ENCODE measurements at regions not wholly inside any gene's neighbourhood (a gene's known extent, or its start where the extent isn't known, plus 50 kb on each side); places are given as distances from the start of the nearest gene placed in this dataset.
"Not testable (repeated sequence)": the region's sequence is repeated elsewhere in the genome, so short reads cannot be mapped to it uniquely, and the experiment has no call there.

- H3K27ac Mint-ChIP-seq: no peak overlapping the region
- intact Hi-C loops (cut with micrococcal nuclease): no loop called here
- H3K36me3 Mint-ChIP-seq (ENCODE audit: low read depth): no peaks in the 10 kb centered on the region
- H3K27me3 Mint-ChIP-seq: peaks cover 7% of the 10 kb centered on the region
- no peak overlapping the region for H3K4me3 Mint-ChIP-seq
- no peaks in the 10 kb centered on the region for H3K4me1 Mint-ChIP-seq (ENCODE audit: low read depth)
- peaks cover 19% of the 10 kb centered on the region for H3K9me3 Mint-ChIP-seq
Measured at GRCh38 chr1:232136136-232136535, 493.8 kb downstream of the SIPA1L2 start.

DNA sequence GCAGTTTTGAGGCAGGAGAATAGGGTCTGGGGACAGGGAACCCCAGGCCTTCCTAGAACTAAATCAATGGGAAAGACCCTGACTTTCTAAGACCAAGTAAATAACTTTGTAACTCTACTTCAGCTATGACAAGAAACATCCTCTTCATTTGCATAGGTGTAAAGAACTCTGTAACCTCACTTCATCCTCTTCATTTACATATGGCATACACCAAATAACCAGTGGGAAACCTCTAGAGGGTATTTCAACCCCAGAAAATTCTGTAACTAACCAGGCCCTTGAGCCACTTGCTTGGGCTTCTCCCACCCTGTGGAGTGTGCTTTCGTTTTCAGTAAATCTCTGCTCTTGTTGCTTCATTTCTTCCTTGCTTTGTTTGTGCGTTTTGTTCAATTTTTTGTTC, 495.6 kb downstream of the SIPA1L2 start:
- Mint-ChIP-seq H3K27ac (no peak overlapping the region), H3K27me3 (peaks cover 5% of the 10 kb centered on the region), H3K4me1 (ENCODE audit: low read depth) (no peaks in the 10 kb centered on the region), H3K36me3 (ENCODE audit: low read depth) (no peaks in the 10 kb centered on the region), H3K9me3 (peaks cover 16% of the 10 kb centered on the region), H3K4me3 (no peak overlapping the region)
- intact Hi-C loops (cut with micrococcal nuclease): no loop called here

DNA sequence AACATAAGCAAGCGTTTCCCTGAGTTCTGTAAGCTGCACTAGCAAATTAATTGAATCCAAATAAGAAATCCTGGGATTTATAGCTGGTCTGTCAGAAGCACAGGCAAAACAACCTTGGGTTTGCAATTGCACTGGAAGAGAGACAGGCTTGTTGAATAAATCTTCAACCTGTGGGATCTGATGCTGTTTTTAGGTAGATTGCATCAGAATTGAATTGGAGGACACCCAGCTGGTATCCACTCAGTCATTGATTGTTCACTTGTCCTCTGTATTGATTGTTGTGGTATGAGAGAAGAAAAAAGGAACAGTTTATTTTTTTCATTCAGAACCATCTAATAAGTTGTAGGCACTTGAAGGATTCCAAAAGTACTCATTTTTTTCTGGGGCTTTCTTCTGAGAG, 497.4 kb downstream of the SIPA1L2 start:
- H3K36me3 Mint-ChIP-seq (ENCODE audit: low read depth): no peaks in the 10 kb centered on the region
- H3K4me3 Mint-ChIP-seq: no peak overlapping the region
- no peaks in the 10 kb centered on the region for H3K4me1 Mint-ChIP-seq (ENCODE audit: low read depth)
- intact Hi-C loops (cut with micrococcal nuclease): no loop called here
- H3K27me3 Mint-ChIP-seq: peaks cover 5% of the 10 kb centered on the region
- peaks cover 16% of the 10 kb centered on the region for H3K9me3 Mint-ChIP-seq
- no peak overlapping the region for H3K27ac Mint-ChIP-seq

- no peak overlapping the region for H3K27ac Mint-ChIP-seq
- H3K9me3 Mint-ChIP-seq: peaks cover 16% of the 10 kb centered on the region
- H3K27me3 Mint-ChIP-seq: peaks cover 5% of the 10 kb centered on the region
- intact Hi-C loops (cut with micrococcal nuclease): no loop called here
- no peaks in the 10 kb centered on the region for H3K4me1 Mint-ChIP-seq (ENCODE audit: low read depth)
- H3K4me3 Mint-ChIP-seq: no peak overlapping the region
- no peaks in the 10 kb centered on the region for H3K36me3 Mint-ChIP-seq (ENCODE audit: low read depth)
Measured at GRCh38 chr1:232131715-232132391, 498.1 kb downstream of the SIPA1L2 start.

- Mint-ChIP-seq H3K4me1 (ENCODE audit: low read depth) (no peaks in the 10 kb centered on the region), H3K36me3 (ENCODE audit: low read depth) (no peaks in the 10 kb centered on the region), H3K27me3 (peaks cover 3% of the 10 kb centered on the region), H3K27ac (no peak overlapping the region), H3K9me3 (peaks cover 16% of the 10 kb centered on the region), H3K4me3 (no peak overlapping the region)
- intact Hi-C loops (cut with micrococcal nuclease): no loop called here
Measured at GRCh38 chr1:232130815-232131480, 499.0 kb downstream of the SIPA1L2 start.

GRCh38 chr1:232127190-232127589, 500.6 kb downstream of the DISC1 start:
- no peak overlapping the region for H3K27ac Mint-ChIP-seq
- peaks cover 16% of the 10 kb centered on the region for H3K9me3 Mint-ChIP-seq
- H3K36me3 Mint-ChIP-seq (ENCODE audit: low read depth): no peaks in the 10 kb centered on the region
- H3K27me3 Mint-ChIP-seq: peaks cover 5% of the 10 kb centered on the region
- H3K4me1 Mint-ChIP-seq (ENCODE audit: low read depth): no peaks in the 10 kb centered on the region
- H3K4me3 Mint-ChIP-seq: no peak overlapping the region
- intact Hi-C loops (cut with micrococcal nuclease): no loop called here

DNA sequence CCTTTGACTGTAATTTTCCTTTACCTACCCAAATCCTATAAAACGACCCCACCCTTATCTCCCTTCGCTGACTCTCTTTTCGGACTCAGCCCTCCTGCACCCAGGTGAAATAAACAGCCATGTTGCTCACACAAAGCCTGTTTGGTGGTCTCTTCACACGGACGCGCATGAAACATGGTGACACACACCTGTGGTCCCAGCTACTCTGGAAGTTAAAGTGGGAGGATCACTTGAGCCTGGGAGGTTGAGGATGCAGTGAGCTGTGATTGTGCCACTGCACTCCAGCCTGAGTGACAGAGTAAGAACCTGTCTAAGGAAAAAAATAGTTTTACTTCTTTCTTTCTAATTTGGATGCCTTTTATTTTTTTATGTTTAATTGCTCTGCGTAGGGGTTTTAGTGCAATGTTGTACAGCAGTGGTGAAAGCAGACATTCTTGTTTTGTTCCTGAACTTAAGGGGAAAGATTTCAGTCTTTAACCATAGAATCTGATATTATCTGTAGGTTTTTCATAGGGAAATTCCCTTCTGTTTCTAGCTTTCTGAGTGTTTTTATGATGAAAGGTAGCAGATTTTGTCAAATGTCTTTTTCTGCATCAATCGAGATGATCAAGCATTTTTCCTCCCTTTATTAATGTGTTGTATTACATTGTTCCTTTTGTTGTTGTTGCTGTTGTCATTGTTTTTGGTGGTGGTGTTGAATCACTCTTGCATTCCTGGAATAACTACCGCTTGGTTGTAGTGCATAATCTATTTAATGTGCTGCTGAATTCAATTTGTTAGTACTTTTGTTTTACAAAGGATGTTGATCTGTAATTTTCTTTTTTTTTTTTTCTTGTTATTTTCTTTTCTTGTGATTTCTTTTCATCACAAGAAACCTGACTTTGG, 497.4 kb downstream of the DISC1 start:
- Mint-ChIP-seq H3K27me3 (peaks cover 5% of the 10 kb centered on the region), H3K4me1 (ENCODE audit: low read depth) (no peaks in the 10 kb centered on the region), H3K27ac (no peak overlapping the region), H3K36me3 (ENCODE audit: low read depth) (no peaks in the 10 kb centered on the region), H3K4me3 (no peak overlapping the region), H3K9me3 (no peaks in the 10 kb centered on the region)
- intact Hi-C loops (cut with micrococcal nuclease): no loop called here

DNA sequence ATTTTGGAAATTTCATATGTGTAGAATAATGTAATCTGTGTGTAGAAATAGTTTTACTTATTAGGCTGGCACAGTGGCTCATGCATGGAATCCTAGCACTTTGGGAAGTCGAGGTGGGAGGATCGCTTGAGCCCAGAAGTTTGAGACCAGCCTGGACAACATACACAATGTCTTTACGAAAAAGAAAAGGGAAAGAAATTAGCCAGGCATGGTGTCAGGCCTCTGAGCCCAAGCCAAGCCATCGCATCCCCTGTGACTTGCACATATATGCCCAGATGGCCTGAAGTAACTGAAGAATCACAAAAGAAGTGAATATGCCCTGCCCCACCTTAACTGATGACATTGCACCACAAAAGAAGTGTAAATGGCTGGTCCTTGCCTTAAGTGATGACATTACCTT, 491.3 kb downstream of the DISC1 start:
- H3K27me3 Mint-ChIP-seq; intact Hi-C loops (cut with micrococcal nuclease); H3K4me3 Mint-ChIP-seq; H3K4me1 Mint-ChIP-seq (ENCODE audit: low read depth); H3K27ac Mint-ChIP-seq; H3K36me3 Mint-ChIP-seq (ENCODE audit: low read depth); H3K9me3 Mint-ChIP-seq: not testable (repeated sequence)

DNA sequence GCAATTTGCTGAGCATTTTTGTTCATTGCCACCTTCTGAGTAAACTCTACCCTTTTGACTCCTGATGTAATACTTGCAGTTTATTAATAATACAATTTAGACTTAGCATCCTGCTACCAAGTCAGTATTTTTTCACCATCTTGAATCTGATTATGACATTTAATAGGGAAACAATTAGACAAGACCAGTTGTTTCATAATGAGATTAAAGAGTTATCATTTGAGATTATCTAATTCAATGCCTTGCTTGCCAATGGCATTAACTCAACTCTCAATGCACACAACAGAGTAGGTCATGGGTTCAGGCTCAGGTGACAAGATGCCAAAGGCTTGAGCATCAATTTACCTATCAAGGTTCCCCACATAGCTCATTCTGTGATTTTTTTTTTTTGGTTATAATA, 488.4 kb downstream of the DISC1 start:
- Mint-ChIP-seq H3K4me3 (no peak overlapping the region), H3K36me3 (ENCODE audit: low read depth) (no peaks in the 10 kb centered on the region), H3K27me3 (peaks cover 11% of the 10 kb centered on the region), H3K27ac (no peak overlapping the region), H3K9me3 (no peaks in the 10 kb centered on the region), H3K4me1 (ENCODE audit: low read depth) (no peaks in the 10 kb centered on the region)
- intact Hi-C loops (cut with micrococcal nuclease): no loop called here

DNA sequence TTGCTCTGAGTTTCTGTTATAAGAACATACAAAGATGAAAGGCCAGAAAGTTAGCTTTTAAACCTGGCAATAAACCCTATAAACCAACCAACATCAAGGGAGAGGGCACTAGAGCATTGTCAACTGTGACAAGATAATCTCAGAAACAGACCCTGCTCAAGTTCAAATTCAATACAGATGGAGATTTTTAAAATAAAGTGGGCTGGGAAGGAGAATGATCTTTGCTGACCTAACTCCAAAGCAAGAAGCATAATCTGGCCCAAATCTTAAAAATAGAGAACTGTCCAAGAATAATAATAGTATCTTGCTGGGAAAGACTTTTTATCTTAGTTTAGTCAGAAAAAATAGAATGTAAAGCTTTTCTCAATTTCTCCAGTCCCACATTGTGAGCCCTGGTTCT, 485.5 kb downstream of the DISC1 start:
- Mint-ChIP-seq H3K4me3 (no peak overlapping the region), H3K9me3 (no peaks in the 10 kb centered on the region), H3K27ac (no peak overlapping the region), H3K27me3 (peaks cover 18% of the 10 kb centered on the region), H3K36me3 (ENCODE audit: low read depth) (no peaks in the 10 kb centered on the region), H3K4me1 (ENCODE audit: low read depth) (no peaks in the 10 kb centered on the region)
- intact Hi-C loops (cut with micrococcal nuclease): no loop called here

DNA sequence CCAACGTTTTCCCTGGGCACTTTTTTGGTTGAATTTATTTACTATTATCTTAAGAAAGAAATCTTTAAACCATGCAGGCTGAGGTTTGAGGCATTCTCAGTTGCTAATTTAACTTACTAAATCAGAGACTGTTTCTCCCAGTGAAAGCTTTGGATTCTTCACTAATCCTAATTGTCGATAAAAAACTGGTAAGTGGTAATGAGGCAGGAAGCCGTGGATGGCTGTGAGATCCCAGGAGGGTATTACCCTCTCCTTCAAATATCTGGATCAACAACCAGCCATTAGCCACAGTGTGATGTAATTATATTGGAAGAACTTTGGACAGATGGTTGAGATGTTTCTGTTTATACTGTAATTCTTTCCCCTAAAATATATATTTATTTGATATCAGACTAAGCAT, 485.0 kb downstream of the DISC1 start:
- Mint-ChIP-seq H3K4me3 (no peak overlapping the region), H3K27ac (no peak overlapping the region), H3K36me3 (ENCODE audit: low read depth) (no peaks in the 10 kb centered on the region), H3K27me3 (peaks cover 18% of the 10 kb centered on the region), H3K4me1 (ENCODE audit: low read depth) (no peaks in the 10 kb centered on the region), H3K9me3 (no peaks in the 10 kb centered on the region)
- intact Hi-C loops (cut with micrococcal nuclease): no loop called here

DNA sequence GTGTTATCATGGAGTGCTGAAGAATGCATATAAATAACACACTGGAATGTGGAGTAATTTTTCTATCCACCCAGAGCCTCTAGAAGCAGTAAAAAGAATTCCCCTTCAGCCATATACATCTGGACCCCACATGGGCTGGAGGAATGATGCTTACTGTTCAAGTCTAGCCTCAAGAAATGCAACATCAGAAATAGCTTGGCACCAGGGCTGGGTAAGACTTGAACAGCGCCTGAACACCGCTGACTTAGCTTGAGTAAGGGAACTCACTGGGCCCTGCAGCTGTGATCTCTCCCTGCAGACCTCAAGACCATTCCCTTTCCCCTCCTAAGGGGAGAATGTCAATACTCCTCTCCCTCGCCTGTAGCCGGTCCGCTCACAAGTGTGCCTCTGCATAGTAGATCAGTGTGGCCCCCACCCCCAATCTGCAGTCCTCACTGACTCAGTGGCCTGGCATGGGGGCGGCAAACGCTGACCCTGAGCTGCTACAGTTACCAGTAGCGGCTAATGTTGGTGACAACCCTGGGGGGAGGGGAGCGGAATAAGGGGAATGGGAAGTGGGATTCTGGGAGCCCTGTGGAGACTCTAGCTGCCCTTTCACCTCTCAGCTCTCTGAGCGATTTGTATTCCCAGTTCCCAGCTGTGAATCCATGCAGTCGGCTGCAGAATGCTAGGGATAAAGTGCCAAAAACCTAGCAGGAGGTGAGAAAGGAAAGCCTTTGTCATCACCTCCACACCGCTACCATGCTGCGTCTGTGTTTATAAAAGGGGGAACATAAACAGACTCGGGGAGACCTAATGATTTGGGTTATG, 483.9 kb downstream of the DISC1 start:
- Mint-ChIP-seq H3K4me3 (no peak overlapping the region), H3K4me1 (ENCODE audit: low read depth) (no peaks in the 10 kb centered on the region), H3K27ac (no peak overlapping the region), H3K27me3 (peaks cover 18% of the 10 kb centered on the region), H3K9me3 (no peaks in the 10 kb centered on the region), H3K36me3 (ENCODE audit: low read depth) (no peaks in the 10 kb centered on the region)
- intact Hi-C loops (cut with micrococcal nuclease): no loop called here

GRCh38 chr1:232109391-232109790, 482.8 kb downstream of the DISC1 start:
- Mint-ChIP-seq H3K27ac (no peak overlapping the region), H3K27me3 (peaks cover 19% of the 10 kb centered on the region), H3K9me3 (no peaks in the 10 kb centered on the region), H3K36me3 (ENCODE audit: low read depth) (no peaks in the 10 kb centered on the region), H3K4me1 (ENCODE audit: low read depth) (no peaks in the 10 kb centered on the region), H3K4me3 (no peak overlapping the region)
- intact Hi-C loops (cut with micrococcal nuclease): no loop called here

GRCh38 chr1:232108598-232108997, 482.0 kb downstream of the DISC1 start:
- intact Hi-C loops (cut with micrococcal nuclease): no loop called here
- Mint-ChIP-seq H3K27ac (no peak overlapping the region), H3K4me1 (ENCODE audit: low read depth) (no peaks in the 10 kb centered on the region), H3K9me3 (no peaks in the 10 kb centered on the region), H3K27me3 (peaks cover 19% of the 10 kb centered on the region), H3K36me3 (ENCODE audit: low read depth) (no peaks in the 10 kb centered on the region), H3K4me3 (no peak overlapping the region)
